NCI-H128 (cell line): ENCODE measurements at regions not wholly inside any gene's neighbourhood (a gene's known extent, or its start where the extent isn't known, plus 50 kb on each side); places are given as distances from the start of the nearest gene placed in this dataset.

Experiments used
- DNase-seq: peaks from one replicate; lab custom pipeline; 2025; ENCODE audit not compliant: unreplicated experiment; lab: John Stamatoyannopoulos, UW

- no peak for DNase-seq
Measured at GRCh38 chr21:28547766-28548165, 444.9 kb downstream of the LTN1 start.

GRCh38 chr21:28543975-28544374 lies 448.7 kb downstream of the LTN1 start:
- DNase-seq: no peak

- no peak for DNase-seq
Measured at GRCh38 chr21:28541371-28542112, 451.1 kb downstream of the LTN1 start.

- no peak for DNase-seq
Measured at GRCh38 chr21:28540514-28540913, 452.2 kb downstream of the LTN1 start.

GRCh38 chr21:28539623-28539988 lies 453.1 kb downstream of the LTN1 start:
- no peak for DNase-seq

- no peak for DNase-seq
Measured at GRCh38 chr21:28538987-28539622, 453.6 kb downstream of the LTN1 start.

- no peak for DNase-seq
Measured at GRCh38 chr21:28537371-28538079, 455.2 kb downstream of the LTN1 start.

- no peak for DNase-seq
Measured at GRCh38 chr21:28532446-28532845, 460.2 kb downstream of the LTN1 start.

GRCh38 chr21:28523367-28523766 lies 469.3 kb downstream of the LTN1 start:
- no peak for DNase-seq

- no peak for DNase-seq
Measured at GRCh38 chr21:28522014-28522799, 470.5 kb downstream of the LTN1 start.

- DNase-seq: no peak
Measured at GRCh38 chr21:28518630-28519029, 474.0 kb downstream of the LTN1 start.

- peak; percentile 3 for DNase-seq
Measured at GRCh38 chr21:28516991-28517592, 475.6 kb downstream of the LTN1 start.

- no peak for DNase-seq
Measured at GRCh38 chr21:28516021-28516420, 476.7 kb downstream of the LTN1 start.

GRCh38 chr21:28513428-28513827 lies 479.2 kb downstream of the LTN1 start:
- DNase-seq: no peak

GRCh38 chr21:28509031-28509430 lies 483.6 kb downstream of the LTN1 start:
- no peak for DNase-seq

GRCh38 chr21:28508126-28508525 lies 484.6 kb downstream of the LTN1 start:
- DNase-seq: no peak

GRCh38 chr21:28496517-28496916 lies 496.2 kb downstream of the LTN1 start:
- DNase-seq: no peak

GRCh38 chr21:28492127-28492526 lies 500.6 kb downstream of the LTN1 start:
- DNase-seq: no peak

- DNase-seq: no peak
Measured at GRCh38 chr21:28489821-28490350, 502.8 kb downstream of the LTN1 start.

- no peak for DNase-seq
Measured at GRCh38 chr21:28489162-28489561, 503.5 kb downstream of the LTN1 start.
